Suprapubic skin (tissue), 4 donors: ENCODE measurements at regions not wholly inside any gene's neighbourhood (a gene's known extent, or its start where the extent isn't known, plus 50 kb on each side); places are given as distances from the start of the nearest gene placed in this dataset.

ENCODE experiments used
- EP300 ChIP-seq: sonication (generic); formaldehyde crosslinking; IDR thresholded peaks from one replicate; pipeline ENCODE4 v1.6.1; 2017; ENCODE audit warnings: antibody characterized with exemption
- POLR2AphosphoS5 ChIP-seq, 3 donors: sonication (generic); formaldehyde crosslinking; IDR thresholded peaks; one replicate each; pipeline ENCODE4 v1.6.1; 2017; ENCODE audit warnings: antibody characterized with exemption in 3 of 3

- TF ChIP-seq POLR2AphosphoS5 (IDR thresholded peaks at IDR 0.05) = no peak
- no peak for TF ChIP-seq EP300
These were observed 277.4 kb downstream of the TDRD15 start for GRCh38 chr2:21401022-21401698.
